K562 (cell line): ENCODE measurements at regions not wholly inside any gene's neighbourhood (a gene's known extent, or its start where the extent isn't known, plus 50 kb on each side); places are given as distances from the start of the nearest gene placed in this dataset.

Experiments used
- ATAC-seq: fragments of 200-7000 bp; cut with Tn5 transposase; 3 replicates; pipeline ENCODE4 v1.9.1; 2020; ENCODE audit warnings: moderate library complexity
- BruUV-seq: library from RNA; stranded (reverse); fragments of 400-500 nt; replicated peaks from 2 replicates; lab custom pipeline; 2021; lab: Mats Ljungman, UMichigan
- CTCF ChIA-PET: fragments of 300-600 bp; formaldehyde crosslinking; extraction: SDS; loops from one replicate; lab custom pipeline; 2021; ENCODE audit warnings: low intra/inter-chr PET ratio; lab: Yijun Ruan, JAX
- POLR2A ChIA-PET: fragments of 300-600, 350-650 bp; sonication (Branson Sonifier 250); formaldehyde crosslinking; extraction: SDS; loops from one replicate; lab custom pipeline; 2021; ENCODE audit warnings: antibody characterized with exemption, inconsistent platforms; lab: Yijun Ruan, JAX
- DNase-seq, 4 experiments: peaks; one replicate each; pipeline versions ENCODE4 v3.0.0 to v3.0.0-alpha.2; 2011 to 2018; ENCODE audit warnings: low spot score in 3 of 4, mixed read lengths in 3 of 4; ENCODE audit errors: extremely low read depth in 1 of 4
- FAIRE-seq: peaks from 2 replicates; lab custom pipeline; 2011; peaks lifted over from hg19 to GRCh38; lab: Jason Lieb, UNC
- H2AFZ ChIP-seq: 2 replicates; pipeline ENCODE4 v1.6.0; 2011; ENCODE audit warnings: low read depth, low read length, control low read depth, inconsistent platforms
- H3K27ac ChIP-seq: fragments of 200-600 bp; 3 replicates; pipeline ENCODE4 v1.8.0; 2011; ENCODE audit warnings: low read depth, mild to moderate bottlenecking, control low read depth, inconsistent platforms, low read length, moderate library complexity, mixed read lengths; ENCODE audit errors: extremely low read depth
- H3K27me3 ChIP-seq, 2 experiments: fragments of 300-600 bp in 1 of 2; 2 replicates in 1 of 2; 3 replicates in 1 of 2; pipeline versions ENCODE4 v1.6.0 to v1.8.0; 2011; ENCODE audit warnings: inconsistent platforms in 2 of 2, low read length in 2 of 2, mild to moderate bottlenecking in 1 of 2, mixed read lengths in 1 of 2, moderate library complexity in 1 of 2; ENCODE audit not compliant: control insufficient read depth in 2 of 2, insufficient read depth in 2 of 2
- H3K36me3 ChIP-seq: fragments of 300-600 bp; 3 replicates; pipeline ENCODE4 v1.8.0; 2011; ENCODE audit warnings: mild to moderate bottlenecking, low read length, inconsistent platforms; ENCODE audit not compliant: control insufficient read depth, insufficient read depth
- H3K4me1 ChIP-seq, 2 experiments: fragments of 200-600 bp in 1 of 2; replicated peaks in 1 of 2; 2 replicates in 1 of 2; 3 replicates in 1 of 2; pipeline versions ENCODE4 v1.5.1 to v1.8.0; 2011; ENCODE audit warnings: inconsistent platforms in 2 of 2, low read length in 2 of 2, mild to moderate bottlenecking in 1 of 2, mixed read lengths in 1 of 2, moderate library complexity in 1 of 2; ENCODE audit not compliant: control insufficient read depth in 2 of 2, insufficient read depth in 2 of 2
- H3K4me2 ChIP-seq: 2 replicates; pipeline ENCODE4 v1.6.1; 2011; ENCODE audit warnings: low read length, control low read depth, inconsistent platforms, mixed read lengths; ENCODE audit not compliant: insufficient read depth
- H3K4me3 ChIP-seq: fragments of 200-600 bp; sonication (generic), shearing (Covaris generic); 2 replicates; pipeline ENCODE4 v1.5.1; 2016; ENCODE audit warnings: control low read depth, inconsistent platforms
- H3K79me2 ChIP-seq: fragments of 200-600 bp; 3 replicates; pipeline ENCODE4 v1.8.0; 2011; ENCODE audit warnings: low read length, inconsistent platforms; ENCODE audit not compliant: control insufficient read depth, insufficient read depth
- H3K9ac ChIP-seq, 2 experiments: 2 replicates each; pipeline versions ENCODE4 v1.6.0 to v1.6.1; 2011; ENCODE audit warnings: low read depth in 2 of 2, low read length in 2 of 2, control low read depth in 1 of 2, inconsistent platforms in 1 of 2, mild to moderate bottlenecking in 1 of 2, mixed read lengths in 1 of 2; ENCODE audit not compliant: insufficient read depth in 1 of 2
- H3K9me1 ChIP-seq: one replicate; pipeline ENCODE4 v1.6.0; 2011; ENCODE audit warnings: inconsistent platforms, mild to moderate bottlenecking, low read length, moderate library complexity; ENCODE audit not compliant: control insufficient read depth, insufficient read depth
- H3K9me3 ChIP-seq: replicated peaks from 2 replicates; pipeline ENCODE4 v1.5.1; 2011; ENCODE audit warnings: low read depth, low read length, inconsistent platforms; ENCODE audit not compliant: control insufficient read depth, insufficient read depth
- H4K20me1 ChIP-seq: replicated peaks from 2 replicates; pipeline ENCODE4 v1.6.1; 2011; ENCODE audit warnings: low read length, inconsistent platforms, mixed read lengths; ENCODE audit not compliant: control insufficient read depth, insufficient read depth
- BRCA1 ChIP-seq, 2 experiments: fragments of 450-650 bp in 1 of 2; sonication (generic) in 1 of 2; formaldehyde crosslinking in 1 of 2; IDR thresholded peaks; 2 replicates each; pipeline versions ENCODE4 v1.5.0 to v1.6.1; 2017 to 2020; ENCODE audit warnings: mild to moderate bottlenecking in 1 of 2, missing genetic modification reagents in 1 of 2
- DIDO1 ChIP-seq: fragments of 450-650 bp; IDR thresholded peaks from 2 replicates; pipeline ENCODE4 v1.6.1; 2016; ENCODE audit warnings: low read depth, missing biosample characterization, missing genetic modification characterization
- HNRNPK ChIP-seq: fragments of 200-400 bp; formaldehyde crosslinking; IDR thresholded peaks from one replicate; pipeline ENCODE4 v1.6.1; 2018; ENCODE audit warnings: mild to moderate bottlenecking, low read depth, low read length; ENCODE audit not compliant: poor library complexity, severe bottlenecking
- ZNF583 ChIP-seq: fragments of 250-450 bp; sonication (Bioruptor Pico); IDR thresholded peaks from 2 replicates; pipeline ENCODE4 v1.4.0; 2020
- WGBS: fragments of 100-300 bp; shearing (Covaris generic); methylation state at CpG from one replicate; pipeline ENCODE4 v1.1.6; 2016; ENCODE audit warnings: low coverage, mixed read lengths; ENCODE audit not compliant: insufficient coverage; ENCODE audit errors: missing lambda C conversion rate; 5-methylcytosine and 5-hydroxymethylcytosine counted together
- in situ Hi-C: fragments of 300-500 bp; cut with MboI; formaldehyde crosslinking; loops from 4 replicates; pipeline ENCODE4 v1.15.0; 2018; ENCODE audit warnings: inconsistent platforms, mixed read lengths
- intact Hi-C: fragments of 100-400 bp; cut with micrococcal nuclease; formaldehyde crosslinking; loops from 2 replicates; pipeline ENCODE4 v1.14.2; 2022
- TF ChIP-seq, protein P1 (sequence below): IDR thresholded peaks from 2 replicates; pipeline ENCODE4 v1.6.1; 2011; ENCODE audit warnings: borderline replicate concordance, low read depth, mild to moderate bottlenecking, moderate library complexity, low read length; ENCODE audit not compliant: insufficient read depth, poor library complexity, severe bottlenecking
- TF ChIP-seq, protein P2 (sequence below): fragments of 250-450 bp; sonication (Bioruptor Pico); IDR thresholded peaks from 2 replicates; pipeline ENCODE4 v1.8.0; 2022; ENCODE audit warnings: inconsistent platforms
- TF ChIP-seq, protein P3 (sequence below): sonication (generic); formaldehyde crosslinking; IDR thresholded peaks from 2 replicates; pipeline ENCODE4 v1.8.1; 2023; ENCODE audit warnings: missing genetic modification reagents, mild to moderate bottlenecking, borderline replicate concordance

DNA sequence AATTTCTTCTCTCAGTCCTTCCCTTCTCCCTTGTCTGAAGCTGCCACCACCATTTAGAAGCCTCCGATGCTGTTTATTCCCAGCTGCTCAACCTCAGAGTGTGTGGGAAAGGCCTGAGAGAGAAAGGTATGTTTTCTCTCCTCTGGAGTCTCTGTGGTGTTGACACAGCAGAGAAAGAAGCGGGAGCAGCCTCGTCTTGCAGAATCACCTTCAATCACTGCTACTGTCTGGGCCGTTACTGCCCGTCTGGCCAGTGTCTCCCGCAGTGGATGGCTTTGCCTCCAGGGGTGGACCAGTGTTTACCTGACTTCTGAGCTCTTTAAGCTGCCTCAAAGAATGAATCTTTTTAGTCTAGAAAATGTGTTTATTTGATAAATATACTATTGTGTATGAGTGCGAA is 148.9 kb upstream of the FAM47C start:
- in situ Hi-C loops (no loop called here), intact Hi-C loops (no loop called here)
- no peaks in the 10 kb centered on the region for H3K36me3 ChIP-seq
- H3K79me2 ChIP-seq, result no peaks in the 10 kb centered on the region
- H2AFZ ChIP-seq, result no peak overlapping the region
- H3K27ac ChIP-seq, result no peak overlapping the region
- DNase-seq, result no peak
- no peaks in the 10 kb centered on the region for H3K9me3 ChIP-seq
- no peaks in the 10 kb centered on the region for H4K20me1 ChIP-seq
- no peaks in the 10 kb centered on the region for H3K9me1 ChIP-seq
- no peak for ATAC-seq
- H3K4me2 ChIP-seq, result no peak overlapping the region
- ChIA-PET CTCF (no interaction called here), POLR2A (no interaction called here)
- no TSS peak for BruUV-seq
- FAIRE-seq, result no peak
- no peak overlapping the region for H3K9ac ChIP-seq
- no peak for TF ChIP-seq DIDO1 (tag)
- TF ChIP-seq, all 486 proteins: peak for 0
- Histone ChIP-seq H3K27me3 (no peaks in the 10 kb centered on the region), H3K4me1 (no peaks in the 10 kb centered on the region), H3K4me3 (no peak overlapping the region)
- WGBS, result 0% methylated on average over 2 of the region's 7 CpGs

DNA sequence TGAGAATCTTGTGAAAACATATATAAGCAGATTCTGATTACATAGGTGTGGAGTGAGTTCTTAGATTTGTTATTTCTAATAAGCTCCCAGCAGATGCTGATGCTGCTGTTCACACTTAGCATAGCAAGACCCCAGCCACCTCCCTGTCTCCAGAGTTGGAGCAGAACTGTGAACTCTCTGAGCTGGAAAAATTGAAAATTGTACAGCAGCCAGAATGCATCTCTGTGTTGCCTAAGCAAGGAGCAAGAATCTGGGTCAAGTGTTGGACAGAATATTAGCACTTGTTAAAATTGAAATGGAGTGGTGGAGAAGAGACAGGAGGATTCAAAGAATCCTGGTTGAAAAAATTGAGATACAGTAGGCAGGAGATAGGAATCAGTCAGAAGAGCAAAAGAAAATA is 146.6 kb upstream of the FAM47C start:
- Histone ChIP-seq H3K36me3 (no peaks in the 10 kb centered on the region), H3K4me2 (no peak overlapping the region), H3K4me1 (no peaks in the 10 kb centered on the region), H3K4me3 (no peak overlapping the region), H2AFZ (no peak overlapping the region), H3K79me2 (no peaks in the 10 kb centered on the region), H3K9ac (no peak overlapping the region), H3K27me3 (no peaks in the 10 kb centered on the region), H3K9me1 (no peaks in the 10 kb centered on the region), H3K9me3 (no peaks in the 10 kb centered on the region), H4K20me1 (no peaks in the 10 kb centered on the region), H3K27ac (no peak overlapping the region)
- in situ Hi-C loops (no loop called here), intact Hi-C loops (no loop called here)
- no peak for ATAC-seq
- FAIRE-seq, result no peak
- POLR2A ChIA-PET, result no interaction called here
- no peak for DNase-seq
- CTCF ChIA-PET, result no interaction called here
- BruUV-seq, result no TSS peak
- TF ChIP-seq, protein P1, sequence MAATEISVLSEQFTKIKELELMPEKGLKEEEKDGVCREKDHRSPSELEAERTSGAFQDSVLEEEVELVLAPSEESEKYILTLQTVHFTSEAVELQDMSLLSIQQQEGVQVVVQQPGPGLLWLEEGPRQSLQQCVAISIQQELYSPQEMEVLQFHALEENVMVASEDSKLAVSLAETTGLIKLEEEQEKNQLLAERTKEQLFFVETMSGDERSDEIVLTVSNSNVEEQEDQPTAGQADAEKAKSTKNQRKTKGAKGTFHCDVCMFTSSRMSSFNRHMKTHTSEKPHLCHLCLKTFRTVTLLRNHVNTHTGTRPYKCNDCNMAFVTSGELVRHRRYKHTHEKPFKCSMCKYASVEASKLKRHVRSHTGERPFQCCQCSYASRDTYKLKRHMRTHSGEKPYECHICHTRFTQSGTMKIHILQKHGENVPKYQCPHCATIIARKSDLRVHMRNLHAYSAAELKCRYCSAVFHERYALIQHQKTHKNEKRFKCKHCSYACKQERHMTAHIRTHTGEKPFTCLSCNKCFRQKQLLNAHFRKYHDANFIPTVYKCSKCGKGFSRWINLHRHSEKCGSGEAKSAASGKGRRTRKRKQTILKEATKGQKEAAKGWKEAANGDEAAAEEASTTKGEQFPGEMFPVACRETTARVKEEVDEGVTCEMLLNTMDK, result no peak
- TF ChIP-seq ZNF583 (CRISPR knock-in tag) (no peak), HNRNPK (no peak), BRCA1 (IDR thresholded peaks at IDR 0.05) (no peak), BRCA1 (CRISPR knock-in tag; IDR thresholded peaks at IDR 0.05) (no peak)
- TF ChIP-seq, protein P2, sequence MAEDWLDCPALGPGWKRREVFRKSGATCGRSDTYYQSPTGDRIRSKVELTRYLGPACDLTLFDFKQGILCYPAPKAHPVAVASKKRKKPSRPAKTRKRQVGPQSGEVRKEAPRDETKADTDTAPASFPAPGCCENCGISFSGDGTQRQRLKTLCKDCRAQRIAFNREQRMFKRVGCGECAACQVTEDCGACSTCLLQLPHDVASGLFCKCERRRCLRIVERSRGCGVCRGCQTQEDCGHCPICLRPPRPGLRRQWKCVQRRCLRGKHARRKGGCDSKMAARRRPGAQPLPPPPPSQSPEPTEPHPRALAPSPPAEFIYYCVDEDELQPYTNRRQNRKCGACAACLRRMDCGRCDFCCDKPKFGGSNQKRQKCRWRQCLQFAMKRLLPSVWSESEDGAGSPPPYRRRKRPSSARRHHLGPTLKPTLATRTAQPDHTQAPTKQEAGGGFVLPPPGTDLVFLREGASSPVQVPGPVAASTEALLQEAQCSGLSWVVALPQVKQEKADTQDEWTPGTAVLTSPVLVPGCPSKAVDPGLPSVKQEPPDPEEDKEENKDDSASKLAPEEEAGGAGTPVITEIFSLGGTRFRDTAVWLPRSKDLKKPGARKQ (CRISPR knock-in tag), result no peak
- TF ChIP-seq, protein P3, sequence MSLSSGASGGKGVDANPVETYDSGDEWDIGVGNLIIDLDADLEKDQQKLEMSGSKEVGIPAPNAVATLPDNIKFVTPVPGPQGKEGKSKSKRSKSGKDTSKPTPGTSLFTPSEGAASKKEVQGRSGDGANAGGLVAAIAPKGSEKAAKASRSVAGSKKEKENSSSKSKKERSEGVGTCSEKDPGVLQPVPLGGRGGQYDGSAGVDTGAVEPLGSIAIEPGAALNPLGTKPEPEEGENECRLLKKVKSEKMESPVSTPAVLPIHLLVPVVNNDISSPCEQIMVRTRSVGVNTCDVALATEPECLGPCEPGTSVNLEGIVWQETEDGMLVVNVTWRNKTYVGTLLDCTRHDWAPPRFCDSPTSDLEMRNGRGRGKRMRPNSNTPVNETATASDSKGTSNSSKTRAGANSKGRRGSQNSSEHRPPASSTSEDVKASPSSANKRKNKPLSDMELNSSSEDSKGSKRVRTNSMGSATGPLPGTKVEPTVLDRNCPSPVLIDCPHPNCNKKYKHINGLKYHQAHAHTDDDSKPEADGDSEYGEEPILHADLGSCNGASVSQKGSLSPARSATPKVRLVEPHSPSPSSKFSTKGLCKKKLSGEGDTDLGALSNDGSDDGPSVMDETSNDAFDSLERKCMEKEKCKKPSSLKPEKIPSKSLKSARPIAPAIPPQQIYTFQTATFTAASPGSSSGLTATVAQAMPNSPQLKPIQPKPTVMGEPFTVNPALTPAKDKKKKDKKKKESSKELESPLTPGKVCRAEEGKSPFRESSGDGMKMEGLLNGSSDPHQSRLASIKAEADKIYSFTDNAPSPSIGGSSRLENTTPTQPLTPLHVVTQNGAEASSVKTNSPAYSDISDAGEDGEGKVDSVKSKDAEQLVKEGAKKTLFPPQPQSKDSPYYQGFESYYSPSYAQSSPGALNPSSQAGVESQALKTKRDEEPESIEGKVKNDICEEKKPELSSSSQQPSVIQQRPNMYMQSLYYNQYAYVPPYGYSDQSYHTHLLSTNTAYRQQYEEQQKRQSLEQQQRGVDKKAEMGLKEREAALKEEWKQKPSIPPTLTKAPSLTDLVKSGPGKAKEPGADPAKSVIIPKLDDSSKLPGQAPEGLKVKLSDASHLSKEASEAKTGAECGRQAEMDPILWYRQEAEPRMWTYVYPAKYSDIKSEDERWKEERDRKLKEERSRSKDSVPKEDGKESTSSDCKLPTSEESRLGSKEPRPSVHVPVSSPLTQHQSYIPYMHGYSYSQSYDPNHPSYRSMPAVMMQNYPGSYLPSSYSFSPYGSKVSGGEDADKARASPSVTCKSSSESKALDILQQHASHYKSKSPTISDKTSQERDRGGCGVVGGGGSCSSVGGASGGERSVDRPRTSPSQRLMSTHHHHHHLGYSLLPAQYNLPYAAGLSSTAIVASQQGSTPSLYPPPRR (CRISPR knock-in tag), result no peak
